Right lobe of liver (tissue), 6 donors: ENCODE measurements at regions not wholly inside any gene's neighbourhood (a gene's known extent, or its start where the extent isn't known, plus 50 kb on each side); places are given as distances from the start of the nearest gene placed in this dataset.

Experiments used
- ATAC-seq, 4 donors: fragments of 200-7000 bp; cut with Tn5 transposase; one replicate each; pipeline ENCODE4 v1.9.1; 2020; ENCODE audit warnings: mild to moderate bottlenecking in 4 of 4, moderate library complexity in 4 of 4
- DNase-seq, 3 donors: peaks; one replicate each; pipeline ENCODE4 v3.0.0-alpha.2; 2020
- H3K27ac ChIP-seq, 3 donors: fragments of 200-600 bp; one replicate each; pipeline ENCODE4 v1.8.0; 2022
- H3K27me3 ChIP-seq, 2 donors: fragments of 200-600 bp; one replicate each; pipeline ENCODE4 v1.8.0; 2022
- H3K36me3 ChIP-seq, 4 donors: fragments of 200-600 bp; sonication (generic) in 1 of 4; one replicate each; pipeline versions ENCODE4 v1.5.1 to v1.8.0; 2017 to 2022; ENCODE audit warnings: control low read depth in 1 of 4
- H3K4me1 ChIP-seq, 4 donors: fragments of 200-600 bp; sonication (generic) in 1 of 4; one replicate each; pipeline versions ENCODE4 v1.5.1 to v1.8.0; 2017 to 2022; ENCODE audit warnings: control low read depth in 1 of 4
- H3K4me3 ChIP-seq, 3 donors: fragments of 200-600 bp; one replicate each; pipeline ENCODE4 v1.8.0; 2022
- H3K9me3 ChIP-seq, 4 donors: fragments of 200-600 bp; sonication (generic) in 1 of 4; one replicate each; pipeline versions ENCODE4 v1.5.1 to v1.8.0; 2017 to 2022; ENCODE audit warnings: control low read depth in 1 of 4
- POLR2A ChIP-seq: fragments of 450-650 bp; IDR thresholded peaks from one replicate; pipeline ENCODE4 v1.6.1; 2017; ENCODE audit warnings: antibody characterized with exemption, mild to moderate bottlenecking
- WGBS: methylation state at CpG from one replicate; pipeline ENCODE4 v1.1.6; 2018; ENCODE audit warnings: low coverage, low lambda C conversion rate; ENCODE audit not compliant: insufficient coverage; ENCODE audit errors: missing lambda C conversion rate; 5-methylcytosine and 5-hydroxymethylcytosine counted together
- intact Hi-C, 2 donors: fragments of 100-400 bp; cut with DNase I; formaldehyde crosslinking; loops; one replicate each; pipeline versions ENCODE4 v1.11.2 to v1.14.1; 2022
- TF ChIP-seq, protein P1 (sequence below), 4 donors: fragments of 200-600 bp in 3 of 4; fragments of 450-650 bp in 1 of 4; IDR thresholded peaks; one replicate each; pipeline versions ENCODE4 v1.5.1 to v1.8.0; 2016 to 2022; ENCODE audit warnings: antibody characterized with exemption in 4 of 4, mild to moderate bottlenecking in 2 of 4
- donor health status: DM: no; HTN: yes; CAD: no.
- donor health status: DM: no; HTN: no; CAD: no.
- donor health status: DM: no; HTN: no; CAD: no.
- donor health status: DM: no; HTN: yes; CAD: no.
- donor health status: DM: no; HTN: yes; CAD: no.

DNA sequence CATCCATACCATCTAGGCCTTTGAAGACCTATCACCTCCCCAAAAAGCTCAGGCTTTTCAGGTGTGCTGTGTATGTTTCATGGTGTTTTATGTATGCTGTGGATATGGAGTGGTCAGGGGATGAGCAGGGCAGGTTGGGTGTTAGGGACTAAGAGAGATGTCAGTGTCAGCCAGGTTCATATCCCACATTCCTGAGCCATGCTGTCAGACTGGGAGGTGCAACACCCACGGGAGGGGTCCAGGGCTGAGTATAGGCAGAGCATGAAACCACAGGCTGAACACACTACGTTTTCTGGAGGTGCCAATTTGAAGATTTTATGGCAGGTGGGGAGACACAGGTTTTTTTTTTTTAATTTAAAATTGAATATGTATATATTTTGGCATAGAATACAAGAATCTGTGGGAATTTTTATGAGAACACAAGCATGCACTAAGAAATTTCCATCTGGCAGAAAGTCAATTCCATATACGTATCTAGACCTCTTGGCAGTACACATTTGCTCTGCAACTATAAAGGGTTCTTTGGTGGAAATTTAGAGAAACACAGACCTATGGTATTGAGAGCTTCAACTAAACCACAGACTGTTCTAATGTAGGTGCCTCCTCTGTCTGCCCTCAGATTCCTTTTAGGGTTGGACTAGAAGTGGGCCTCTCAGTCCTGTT lies 101.9 kb upstream of the RNU6-1 start:
- H3K36me3 ChIP-seq = no peaks in the 10 kb centered on the region
- peak in 1 of 4 donors; percentile 65 for ATAC-seq
- H3K27ac ChIP-seq = no peak overlapping the region
- 89% methylated on average over 3 of the region's 3 CpGs for WGBS
- H3K4me3 ChIP-seq = no peak overlapping the region
- TF ChIP-seq POLR2A = no peak
- TF ChIP-seq, protein P1, sequence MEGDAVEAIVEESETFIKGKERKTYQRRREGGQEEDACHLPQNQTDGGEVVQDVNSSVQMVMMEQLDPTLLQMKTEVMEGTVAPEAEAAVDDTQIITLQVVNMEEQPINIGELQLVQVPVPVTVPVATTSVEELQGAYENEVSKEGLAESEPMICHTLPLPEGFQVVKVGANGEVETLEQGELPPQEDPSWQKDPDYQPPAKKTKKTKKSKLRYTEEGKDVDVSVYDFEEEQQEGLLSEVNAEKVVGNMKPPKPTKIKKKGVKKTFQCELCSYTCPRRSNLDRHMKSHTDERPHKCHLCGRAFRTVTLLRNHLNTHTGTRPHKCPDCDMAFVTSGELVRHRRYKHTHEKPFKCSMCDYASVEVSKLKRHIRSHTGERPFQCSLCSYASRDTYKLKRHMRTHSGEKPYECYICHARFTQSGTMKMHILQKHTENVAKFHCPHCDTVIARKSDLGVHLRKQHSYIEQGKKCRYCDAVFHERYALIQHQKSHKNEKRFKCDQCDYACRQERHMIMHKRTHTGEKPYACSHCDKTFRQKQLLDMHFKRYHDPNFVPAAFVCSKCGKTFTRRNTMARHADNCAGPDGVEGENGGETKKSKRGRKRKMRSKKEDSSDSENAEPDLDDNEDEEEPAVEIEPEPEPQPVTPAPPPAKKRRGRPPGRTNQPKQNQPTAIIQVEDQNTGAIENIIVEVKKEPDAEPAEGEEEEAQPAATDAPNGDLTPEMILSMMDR (IDR thresholded peaks at IDR 0.05) = no peak
- no peaks in the 10 kb centered on the region for H3K27me3 ChIP-seq
- H3K4me1 ChIP-seq = no peaks in the 10 kb centered on the region
- peak in 1 of 3 donors; percentile 16 for DNase-seq
- H3K9me3 ChIP-seq = no peaks in the 10 kb centered on the region
- intact Hi-C loops = no loop called here

DNA sequence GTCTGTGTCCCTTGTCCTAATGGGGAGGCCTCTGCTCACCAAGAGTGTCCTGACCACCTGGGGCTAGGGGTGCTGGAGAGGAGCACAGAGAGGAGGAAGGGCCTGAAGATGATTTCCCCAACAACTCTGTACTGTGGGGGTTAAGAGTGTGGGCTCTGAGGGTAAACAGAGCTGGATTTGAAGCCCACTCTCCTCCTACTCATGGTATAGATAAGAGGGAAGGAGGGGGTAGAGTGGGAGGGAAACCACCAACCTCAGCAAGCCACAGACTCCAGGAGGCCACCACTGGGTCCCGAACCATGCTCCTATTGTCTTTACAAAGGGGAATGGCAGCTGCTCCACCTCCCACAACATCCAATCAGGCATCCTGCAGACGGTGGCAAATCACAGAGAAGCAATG lies 103.6 kb upstream of the RNU6-1 start:
- H3K4me1 ChIP-seq = no peaks in the 10 kb centered on the region
- H3K36me3 ChIP-seq = no peaks in the 10 kb centered on the region
- no peaks in the 10 kb centered on the region for H3K9me3 ChIP-seq
- H3K27ac ChIP-seq = no peak overlapping the region
- TF ChIP-seq, protein P1 (IDR thresholded peaks at IDR 0.05) = no peak
- TF ChIP-seq POLR2A = no peak
- H3K27me3 ChIP-seq = no peaks in the 10 kb centered on the region
- DNase-seq (peak in 1 of 3 donors; percentile 23), ATAC-seq (no peak)
- WGBS = no CpG with 5 or more reads among the region's 2 CpGs
- intact Hi-C loops = no loop called here
- H3K4me3 ChIP-seq = no peak overlapping the region

DNA sequence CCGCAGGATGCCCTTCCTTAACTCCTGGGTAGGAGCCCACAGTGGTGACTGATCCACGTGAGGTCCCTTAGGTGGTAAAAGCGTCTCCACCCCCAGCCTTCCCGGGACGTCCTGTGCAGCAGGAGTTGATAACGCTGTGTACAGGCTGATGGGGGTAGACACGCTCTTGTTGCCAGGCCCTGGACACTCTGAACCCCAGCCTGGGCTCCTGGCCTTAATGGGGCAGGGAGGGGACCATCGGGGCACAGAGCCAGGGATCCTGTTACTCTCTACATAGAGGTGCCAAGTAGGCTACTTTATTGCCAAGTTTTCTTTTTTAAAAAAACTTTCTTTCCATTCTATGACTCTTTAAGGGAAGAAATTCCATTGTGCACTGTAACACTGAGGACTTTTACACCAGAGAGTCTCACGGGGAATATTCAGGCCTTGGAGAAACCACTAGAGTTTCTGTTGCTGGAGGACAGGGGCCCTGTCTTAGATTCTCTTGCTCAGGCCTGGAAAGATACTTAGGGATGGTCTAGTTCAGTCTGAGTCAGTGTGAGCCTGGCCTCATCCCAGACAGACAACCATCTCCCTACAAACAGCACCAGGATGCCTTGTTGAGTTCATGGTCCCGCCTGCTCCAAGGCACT lies 104.3 kb upstream of the RNU6-1 start:
- intact Hi-C loops = no loop called here
- no peak for TF ChIP-seq POLR2A
- TF ChIP-seq, protein P1 (IDR thresholded peaks at IDR 0.05) = no peak
- H3K4me3 ChIP-seq = no peak overlapping the region
- DNase-seq (peak in 1 of 3 donors; percentile 39), ATAC-seq (peak in 1 of 4 donors; percentile 79)
- H3K27ac ChIP-seq = no peak overlapping the region
- no peaks in the 10 kb centered on the region for H3K9me3 ChIP-seq
- 54% methylated on average over 4 of the region's 10 CpGs for WGBS
- H3K36me3 ChIP-seq = no peaks in the 10 kb centered on the region
- H3K4me1 ChIP-seq = no peaks in the 10 kb centered on the region
- H3K27me3 ChIP-seq = no peaks in the 10 kb centered on the region

DNA sequence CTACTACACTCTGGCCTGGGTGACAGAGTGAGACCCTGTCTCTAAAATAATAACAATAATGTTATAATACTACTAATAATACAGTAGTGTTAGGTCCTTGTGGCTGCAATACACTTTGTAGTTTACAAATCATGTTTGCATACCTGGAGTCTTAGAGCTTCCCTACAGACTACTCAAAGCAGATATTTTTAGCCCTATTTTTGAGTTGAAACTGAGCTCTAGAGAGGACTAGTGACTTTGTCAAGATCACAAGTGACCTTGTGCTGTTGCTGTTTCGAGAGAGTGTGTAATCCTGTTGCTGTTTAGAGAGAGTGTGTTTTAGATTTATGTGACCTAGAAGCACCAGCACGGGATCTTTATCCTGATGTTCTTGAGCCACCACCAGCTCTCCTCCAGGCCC lies 105.3 kb upstream of the RNU6-1 start:
- no peaks in the 10 kb centered on the region for H3K27me3 ChIP-seq
- intact Hi-C loops = no loop called here
- WGBS = 94% methylated on average over 2 of the region's 2 CpGs
- no peaks in the 10 kb centered on the region for H3K9me3 ChIP-seq
- no peaks in the 10 kb centered on the region for H3K4me1 ChIP-seq
- H3K36me3 ChIP-seq = no peaks in the 10 kb centered on the region
- ATAC-seq (no peak), DNase-seq (no peak)
- H3K27ac ChIP-seq = no peak overlapping the region
- TF ChIP-seq, protein P1 (IDR thresholded peaks at IDR 0.05) = no peak
- TF ChIP-seq POLR2A = no peak
- H3K4me3 ChIP-seq = no peak overlapping the region
